ENCODE measurements at regions not wholly inside any gene's neighbourhood (a gene's known extent, or its start where the extent isn't known, plus 50 kb on each side); places are given as distances from the start of the nearest gene placed in this dataset.

- no peak for TF ChIP-seq POLR2AphosphoS5 (IDR thresholded peaks at IDR 0.05; ENCODE audit: low read depth, low read length)
- no peak for TF ChIP-seq POLR2A (IDR thresholded peaks at IDR 0.05; ENCODE audit: low read depth, low read length)
Measured at GRCh38 chr6:147979966-147980365, 362.7 kb upstream of the SASH1 start.
